ENCODE measurements at regions not wholly inside any gene's neighbourhood (a gene's known extent, or its start where the extent isn't known, plus 50 kb on each side); places are given as distances from the start of the nearest gene placed in this dataset.

GRCh38 chr19:28303502-28303901 is 909.4 kb downstream of the UQCRFS1 start:
- no peaks in the 10 kb centered on the region for H3K4me1 ChIP-seq
- H3K27ac ChIP-seq = no peak overlapping the region
- H3K9me3 ChIP-seq = no peaks in the 10 kb centered on the region
- DNase-seq = no peak
- no peak overlapping the region for H3K4me3 ChIP-seq
- no peaks in the 10 kb centered on the region for H3K27me3 ChIP-seq
- no peak for TF ChIP-seq CTCF (IDR thresholded peaks at IDR 0.05)
- H3K9ac ChIP-seq (ENCODE audit: low read depth in 2 of 2, low read length in 2 of 2) = no peak overlapping the region
- intact Hi-C loops (cut with DNase I) = no loop called here
- H3K36me3 ChIP-seq = no peaks in the 10 kb centered on the region

- no peak for DNase-seq
- Histone ChIP-seq H3K9me3 (no peaks in the 10 kb centered on the region), H3K9ac (ENCODE audit: low read depth in 2 of 2, low read length in 2 of 2) (no peak overlapping the region), H3K4me3 (no peak overlapping the region), H3K4me1 (no peaks in the 10 kb centered on the region), H3K36me3 (no peaks in the 10 kb centered on the region), H3K27me3 (no peaks in the 10 kb centered on the region), H3K27ac (no peak overlapping the region)
- intact Hi-C loops (cut with DNase I) = no loop called here
- TF ChIP-seq CTCF (IDR thresholded peaks at IDR 0.05) = no peak
Observed at GRCh38 chr19:28301961-28302360, 911.0 kb downstream of the UQCRFS1 start.

- Histone ChIP-seq H3K9me3 (no peaks in the 10 kb centered on the region), H3K27me3 (no peaks in the 10 kb centered on the region), H3K4me1 (no peaks in the 10 kb centered on the region), H3K4me3 (no peak overlapping the region), H3K36me3 (no peaks in the 10 kb centered on the region), H3K9ac (ENCODE audit: low read depth in 2 of 2, low read length in 2 of 2) (no peak overlapping the region), H3K27ac (no peak overlapping the region)
- DNase-seq = no peak
- TF ChIP-seq CTCF (IDR thresholded peaks at IDR 0.05) = no peak
- intact Hi-C loops (cut with DNase I) = no loop called here
Observed at GRCh38 chr19:28301463-28301862, 911.5 kb downstream of the UQCRFS1 start.

- TF ChIP-seq CTCF (IDR thresholded peaks at IDR 0.05) = no peak
- DNase-seq = no peak
- no peaks in the 10 kb centered on the region for H3K9me3 ChIP-seq
- H3K4me3 ChIP-seq = no peak overlapping the region
- no peak overlapping the region for H3K27ac ChIP-seq
- H3K36me3 ChIP-seq = no peaks in the 10 kb centered on the region
- intact Hi-C loops (cut with DNase I) = no loop called here
- H3K9ac ChIP-seq (ENCODE audit: low read depth in 2 of 2, low read length in 2 of 2) = no peak overlapping the region
- H3K27me3 ChIP-seq = no peaks in the 10 kb centered on the region
- no peaks in the 10 kb centered on the region for H3K4me1 ChIP-seq
Observed at GRCh38 chr19:28299649-28300048, 913.3 kb downstream of the UQCRFS1 start.

GRCh38 chr19:28297586-28298157 is 915.3 kb downstream of the UQCRFS1 start:
- Histone ChIP-seq H3K9ac (ENCODE audit: low read depth in 2 of 2, low read length in 2 of 2) (no peak overlapping the region), H3K4me3 (no peak overlapping the region), H3K9me3 (no peaks in the 10 kb centered on the region), H3K27me3 (no peaks in the 10 kb centered on the region), H3K27ac (no peak overlapping the region), H3K36me3 (no peaks in the 10 kb centered on the region), H3K4me1 (peaks cover 3% of the 10 kb centered on the region)
- intact Hi-C loops (cut with DNase I) = no loop called here
- no peak for TF ChIP-seq CTCF (IDR thresholded peaks at IDR 0.05)
- DNase-seq = no peak
